ENCODE measurements at regions not wholly inside any gene's neighbourhood (a gene's known extent, or its start where the extent isn't known, plus 50 kb on each side); places are given as distances from the start of the nearest gene placed in this dataset.
"Not testable (repeated sequence)": the region's sequence is repeated elsewhere in the genome, so short reads cannot be mapped to it uniquely, and the experiment has no call there.

GRCh38 chr2:52294628-52295027, 1262.7 kb upstream of the NRXN1 start:
- no peak for DNase-seq (ENCODE audit: low read depth)

GRCh38 chr2:52292801-52293200, 1260.9 kb upstream of the NRXN1 start:
- no peak for DNase-seq (ENCODE audit: low read depth)

DNA sequence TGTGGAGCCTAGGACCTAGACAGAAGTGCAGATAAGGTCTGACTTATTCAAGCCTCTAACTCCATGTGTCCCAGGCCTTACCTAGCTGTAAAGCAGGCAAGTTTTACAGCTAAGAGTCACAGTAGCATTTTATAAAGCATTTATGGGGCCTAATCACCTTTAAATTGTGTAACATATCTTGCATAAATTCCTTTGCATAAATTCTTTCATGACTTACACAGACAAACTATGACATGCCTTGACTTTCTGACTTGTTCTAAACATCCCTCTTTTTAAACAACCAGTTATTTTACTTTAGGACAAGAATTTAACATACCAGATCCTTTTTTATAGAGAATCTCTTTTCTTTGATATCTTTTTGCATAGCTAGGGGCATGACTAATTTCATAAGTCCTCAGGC, 1257.8 kb upstream of the NRXN1 start:
- no peak for DNase-seq (ENCODE audit: low read depth)

GRCh38 chr2:52288596-52288995, 1256.7 kb upstream of the NRXN1 start:
- no peak for DNase-seq (ENCODE audit: low read depth)

GRCh38 chr2:52269696-52270485, 1238.0 kb upstream of the NRXN1 start:
- peak; percentile 15 for DNase-seq (ENCODE audit: low read depth)

- no peak for DNase-seq (ENCODE audit: low read depth)
These were observed 1233.0 kb upstream of the NRXN1 start for GRCh38 chr2:52264911-52265310.

DNA sequence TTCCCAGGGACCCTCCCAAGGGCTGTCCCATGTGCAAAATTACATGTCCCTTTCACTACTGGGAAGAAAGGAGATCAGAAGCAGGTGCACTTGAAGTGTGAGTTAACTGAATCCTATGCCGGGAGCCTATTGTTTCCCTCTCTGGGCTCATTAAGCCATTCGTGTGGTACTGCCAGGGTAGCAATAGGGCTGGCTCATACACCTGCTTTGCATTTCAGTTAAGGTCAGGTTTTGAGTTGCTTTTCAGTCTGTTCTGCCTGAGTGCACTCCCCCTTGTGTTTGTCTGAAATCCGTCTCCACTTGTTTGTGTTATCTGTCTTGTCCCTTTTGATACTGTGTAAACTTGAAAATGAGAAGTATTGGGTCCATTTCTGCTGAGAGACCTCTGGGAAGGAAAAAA, 1232.6 kb upstream of the NRXN1 start:
- DNase-seq (ENCODE audit: low read depth): no peak

- no peak for DNase-seq (ENCODE audit: low read depth)
These were observed 1229.0 kb upstream of the NRXN1 start for GRCh38 chr2:52260904-52261303.

DNA sequence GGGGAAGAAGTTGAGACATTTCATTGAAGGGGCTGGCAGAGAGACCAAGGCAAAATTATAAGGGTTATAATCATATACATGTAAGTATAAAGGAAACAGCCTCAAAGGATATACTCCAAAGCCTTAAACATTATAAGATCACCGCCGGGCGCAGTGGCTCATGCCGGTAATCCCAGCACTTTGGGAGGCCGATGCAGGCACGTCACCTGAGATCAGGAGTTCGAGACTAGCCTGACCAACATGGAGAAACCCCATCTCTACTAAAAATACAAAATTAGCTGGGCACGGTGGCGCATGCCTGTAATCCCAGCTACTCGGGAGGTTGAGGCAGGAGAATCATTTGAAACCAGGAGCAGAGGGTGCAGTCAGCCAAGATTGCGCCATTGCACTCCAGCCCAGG, 1227.0 kb upstream of the NRXN1 start:
- not testable (repeated sequence) for DNase-seq (ENCODE audit: low read depth)

- no peak for DNase-seq (ENCODE audit: low read depth)
These were observed 1226.1 kb upstream of the NRXN1 start for GRCh38 chr2:52258038-52258437.

GRCh38 chr2:52253416-52253980, 1221.6 kb upstream of the NRXN1 start:
- no peak for DNase-seq (ENCODE audit: low read depth)

DNA sequence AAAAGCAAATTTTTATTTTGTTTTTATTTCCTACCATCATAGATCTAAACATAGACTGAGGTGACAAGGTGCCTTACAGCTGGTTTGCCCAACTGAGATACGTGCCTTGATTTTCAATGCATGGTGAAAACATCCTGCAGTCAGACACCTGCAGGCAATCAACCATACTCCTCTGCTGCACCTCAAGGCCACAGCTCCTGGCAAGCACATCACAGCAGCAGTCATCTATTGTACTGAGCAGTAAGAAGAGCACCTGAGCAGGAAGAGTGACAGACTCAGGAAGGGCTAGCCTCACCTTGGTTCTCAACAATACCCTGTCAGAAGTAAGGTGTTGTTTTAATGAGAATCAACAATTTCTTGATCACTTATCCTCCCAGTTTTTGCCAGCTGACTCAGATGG, 1206.8 kb upstream of the NRXN1 start:
- no peak for DNase-seq (ENCODE audit: low read depth)

DNA sequence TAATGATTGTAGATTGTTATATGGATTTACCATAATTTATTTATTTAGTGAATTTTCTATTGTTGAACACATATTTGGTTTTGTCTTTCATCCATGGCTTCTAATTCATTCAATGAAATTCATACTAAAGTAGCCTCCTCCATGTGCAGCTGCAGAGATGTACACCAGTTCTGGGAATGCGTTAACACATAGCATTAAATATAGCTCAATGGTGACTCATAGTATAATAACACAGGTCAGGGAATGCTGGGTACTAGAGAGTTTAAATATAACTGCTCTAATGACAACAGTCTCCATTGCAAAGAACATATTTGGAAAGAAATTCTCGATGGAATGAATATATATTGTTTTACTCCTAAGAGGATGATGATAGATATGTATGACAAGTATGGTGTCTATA, 1190.2 kb upstream of the NRXN1 start:
- peak; percentile 1 for DNase-seq (ENCODE audit: low read depth)

DNA sequence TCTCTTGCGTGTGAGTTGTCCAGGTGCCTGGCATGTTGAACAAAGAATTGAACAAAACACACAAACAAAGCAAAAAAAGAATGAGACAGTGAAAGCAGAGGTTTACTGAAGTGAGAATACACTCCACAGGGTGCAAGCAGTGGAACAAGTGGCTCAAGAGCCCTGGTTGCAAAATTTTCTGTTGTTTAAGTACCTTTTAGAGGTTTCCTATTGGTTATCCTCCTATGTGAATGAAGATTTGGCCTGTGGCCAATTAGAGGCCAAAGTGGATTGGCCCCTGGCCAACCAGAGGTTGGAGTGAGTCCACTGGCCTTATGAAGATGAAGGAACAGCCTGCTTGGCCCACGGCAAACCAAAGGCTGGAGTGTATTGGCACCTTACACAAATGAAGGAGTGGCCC, 1188.5 kb upstream of the NRXN1 start:
- no peak for DNase-seq (ENCODE audit: low read depth)

DNA sequence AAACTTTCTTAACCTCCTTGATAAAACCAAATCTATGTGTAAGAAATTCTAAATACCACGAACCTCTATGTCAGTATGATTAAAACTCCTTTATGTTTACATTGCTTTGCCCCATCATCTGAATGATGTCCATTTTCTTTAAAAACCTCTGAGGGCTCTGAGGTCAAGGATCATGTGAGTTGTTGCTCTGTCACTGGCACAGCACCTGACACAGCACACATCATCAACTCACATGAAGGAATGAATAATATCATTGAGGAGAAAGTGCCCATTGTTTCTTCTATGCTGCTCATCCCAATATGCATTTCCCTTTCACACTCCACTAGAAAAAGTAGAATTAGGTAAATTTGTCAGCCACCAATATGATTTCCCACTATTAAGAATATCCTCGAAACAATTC, 1178.7 kb upstream of the NRXN1 start:
- no peak for DNase-seq (ENCODE audit: low read depth)

DNA sequence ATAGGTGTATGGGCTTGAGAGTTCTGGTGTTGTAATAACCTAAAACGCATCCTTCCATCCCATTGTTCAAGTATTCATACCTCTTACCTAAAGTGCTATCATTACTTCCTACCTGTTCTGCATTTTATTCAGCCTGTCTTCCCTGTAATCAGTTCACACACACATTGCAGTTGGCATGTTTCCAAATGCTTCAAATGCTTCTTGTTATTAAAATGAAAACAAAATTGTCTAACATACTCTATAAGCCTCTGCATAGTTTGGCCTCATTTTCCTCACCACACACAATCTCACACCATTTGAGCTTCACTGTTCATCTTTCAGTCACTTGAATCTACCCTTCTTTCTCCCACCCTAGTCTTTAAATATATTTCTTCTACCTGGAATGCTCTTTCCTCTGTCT, 1178.2 kb upstream of the NRXN1 start:
- DNase-seq (ENCODE audit: low read depth): no peak

DNA sequence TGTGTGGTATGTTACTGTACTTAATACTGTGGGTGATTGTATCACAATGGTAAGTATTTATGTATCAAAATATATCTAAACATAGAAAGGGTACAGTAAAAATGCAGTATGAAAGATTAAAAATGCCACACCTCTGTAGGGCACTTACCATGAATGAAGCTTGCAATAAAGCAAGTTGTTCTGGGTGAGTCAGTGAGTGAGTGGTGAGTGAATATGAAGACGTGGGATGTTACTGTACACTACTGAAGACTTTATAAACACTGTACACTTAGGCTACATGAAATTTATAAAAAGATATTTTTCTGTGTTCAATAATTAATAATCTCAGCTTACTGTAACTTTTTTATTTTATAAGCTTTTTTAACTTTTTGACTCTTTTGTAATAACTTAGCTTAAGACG, 1162.4 kb upstream of the NRXN1 start:
- DNase-seq (ENCODE audit: low read depth): no peak

DNA sequence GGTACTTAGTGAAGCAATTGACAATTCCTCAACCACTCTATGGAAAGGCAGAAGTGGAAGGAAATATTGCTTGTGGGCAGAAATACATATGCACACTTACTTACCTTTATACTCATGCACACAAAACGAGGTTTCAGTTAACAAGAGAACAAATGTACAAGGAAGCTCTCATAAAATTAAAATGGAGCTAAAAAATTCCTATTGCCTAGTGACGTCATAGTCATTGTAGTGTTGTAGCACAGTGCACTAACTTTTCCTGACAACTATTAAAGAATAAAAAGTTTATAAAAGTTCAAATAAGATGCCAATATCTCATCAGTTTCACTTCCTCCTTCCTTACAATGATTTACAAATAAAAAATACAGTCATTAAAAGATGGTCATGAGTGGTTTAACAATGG, 1161.9 kb upstream of the NRXN1 start:
- DNase-seq (ENCODE audit: low read depth): no peak

- no peak for DNase-seq (ENCODE audit: low read depth)
These were observed 1160.7 kb upstream of the NRXN1 start for GRCh38 chr2:52192656-52193055.

DNA sequence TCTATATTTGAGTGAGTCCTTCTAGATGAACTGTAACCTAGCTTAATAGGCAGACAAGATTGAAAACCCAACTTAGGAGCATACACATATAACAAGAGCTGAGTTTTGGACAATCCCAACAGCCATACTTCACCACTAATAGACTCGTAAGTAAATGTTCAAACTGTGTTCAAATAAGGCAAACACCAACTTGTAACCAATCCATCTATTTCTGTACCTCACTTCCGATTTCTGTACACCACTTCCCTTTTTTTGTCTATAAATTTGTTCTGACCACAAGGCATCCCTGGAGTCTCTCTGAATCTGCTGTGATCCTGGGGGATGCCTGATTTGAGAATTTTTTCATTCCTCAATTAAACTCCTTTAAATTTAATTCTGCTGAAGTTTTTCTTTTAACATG, 1149.1 kb upstream of the NRXN1 start:
- DNase-seq (ENCODE audit: low read depth): no peak

DNA sequence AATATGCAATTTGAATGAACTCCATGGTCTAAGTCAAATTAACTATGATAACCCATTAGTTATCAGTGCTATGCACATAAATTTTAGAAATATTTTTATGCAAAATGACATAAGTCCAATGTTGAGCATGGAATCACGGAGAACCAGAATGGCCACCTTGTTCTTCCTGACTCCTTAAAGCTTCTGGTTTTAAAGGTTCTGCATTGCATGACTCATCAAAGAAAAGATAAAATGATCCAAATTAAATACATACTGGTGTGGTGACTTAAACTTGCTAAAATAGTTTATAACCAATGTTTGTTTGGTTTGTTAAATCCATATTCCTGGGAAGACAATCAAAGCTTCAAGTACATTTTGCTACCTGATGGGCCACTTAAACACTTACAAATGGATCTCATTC, 1146.9 kb upstream of the NRXN1 start:
- DNase-seq (ENCODE audit: low read depth): no peak

- no peak for DNase-seq (ENCODE audit: low read depth)
These were observed 1113.1 kb upstream of the NRXN1 start for GRCh38 chr2:52145005-52145404.

DNA sequence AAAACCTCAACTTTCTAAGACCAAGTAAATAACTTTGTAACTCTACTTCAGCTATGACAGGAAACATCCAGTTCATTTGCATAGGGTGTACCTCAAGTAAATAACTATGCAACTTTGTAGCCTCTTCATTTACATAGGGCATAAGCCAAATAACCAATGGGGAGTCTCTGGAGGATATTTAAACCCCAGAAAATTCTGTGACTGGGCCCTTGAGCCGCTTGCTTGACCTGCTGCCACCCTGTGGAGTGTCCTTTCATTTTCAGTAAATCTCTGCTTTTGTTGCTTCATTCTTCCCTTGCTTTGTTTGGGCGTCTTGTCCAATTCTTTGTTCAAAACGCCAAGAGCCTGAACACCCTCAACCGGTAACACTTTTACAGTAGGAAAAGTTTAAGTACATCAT, 1112.7 kb upstream of the NRXN1 start:
- no peak for DNase-seq (ENCODE audit: low read depth)

GRCh38 chr2:52141076-52141475, 1109.1 kb upstream of the NRXN1 start:
- no peak for DNase-seq (ENCODE audit: low read depth)

Measured in ELR (cell line).